ENCODE measurements at regions not wholly inside any gene's neighbourhood (a gene's known extent, or its start where the extent isn't known, plus 50 kb on each side); places are given as distances from the start of the nearest gene placed in this dataset.

GRCh38 chr16:13742928-13743327 lies 177.0 kb upstream of the ERCC4 start:
- no peak for TF ChIP-seq CTCF (tag by site-specific recombination; IDR thresholded peaks at IDR 0.05)
- no peak for TF ChIP-seq ZNF791 (tag by site-specific recombination; IDR thresholded peaks at IDR 0.05)
- no peak for TF ChIP-seq ZBTB21 (tag by site-specific recombination; IDR thresholded peaks at IDR 0.05)
- TF ChIP-seq SETDB1 (IDR thresholded peaks at IDR 0.05; ENCODE audit: insufficient read length, low read length): no peak
- no peak for TF ChIP-seq ZNF423 (tag by site-specific recombination; IDR thresholded peaks at IDR 0.05)
- no peak for TF ChIP-seq ZNF529 (tag by site-specific recombination; IDR thresholded peaks at IDR 0.05; ENCODE audit: insufficient replicate concordance)
- no peak for TF ChIP-seq ZNF660 (tag by site-specific recombination; IDR thresholded peaks at IDR 0.05)
